ENCODE measurements at regions not wholly inside any gene's neighbourhood (a gene's known extent, or its start where the extent isn't known, plus 50 kb on each side); places are given as distances from the start of the nearest gene placed in this dataset.

GRCh38 chr1:58933599-58933926 lies 149.7 kb upstream of the JUN start:
- no peak for TF ChIP-seq CTCF (IDR thresholded peaks at IDR 0.05)

GRCh38 chr1:58934706-58935105 lies 150.9 kb upstream of the JUN start:
- no peak for TF ChIP-seq CTCF (IDR thresholded peaks at IDR 0.05)

- TF ChIP-seq CTCF (IDR thresholded peaks at IDR 0.05): no peak
Measured at GRCh38 chr1:58936973-58937372, 153.1 kb upstream of the JUN start.

- no peak for TF ChIP-seq CTCF (IDR thresholded peaks at IDR 0.05)
Measured at GRCh38 chr1:58939146-58939545, 155.3 kb upstream of the JUN start.

GRCh38 chr1:58939666-58940370 lies 156.0 kb upstream of the JUN start:
- TF ChIP-seq CTCF (IDR thresholded peaks at IDR 0.05): no peak

- TF ChIP-seq CTCF (IDR thresholded peaks at IDR 0.05): no peak
Measured at GRCh38 chr1:58941471-58942289, 157.8 kb upstream of the JUN start.

- TF ChIP-seq CTCF (IDR thresholded peaks at IDR 0.05): no peak
Measured at GRCh38 chr1:58942759-58943191, 158.9 kb upstream of the JUN start.
